Hepatocyte (in vitro differentiated cells): ENCODE measurements at regions not wholly inside any gene's neighbourhood (a gene's known extent, or its start where the extent isn't known, plus 50 kb on each side); places are given as distances from the start of the nearest gene placed in this dataset.

Experiments
- CTCF ChIP-seq: fragments of 200-600 bp; sonication (generic); IDR thresholded peaks from 2 replicates; pipeline ENCODE4 v1.5.1; 2016; ENCODE audit warnings: antibody characterized with exemption, mild to moderate bottlenecking; ENCODE audit not compliant: poor library complexity
- EZH2 ChIP-seq: fragments of 200-600 bp; sonication (generic); IDR thresholded peaks from 2 replicates; pipeline ENCODE4 v1.6.1; 2016; ENCODE audit warnings: antibody characterized with exemption, mild to moderate bottlenecking, borderline replicate concordance

- TF ChIP-seq CTCF (no peak), EZH2 (no peak)
Observed at GRCh38 chr4:74635490-74636123, 158.7 kb downstream of the BTC start.
